22Rv1 (cell line): ENCODE measurements at regions not wholly inside any gene's neighbourhood (a gene's known extent, or its start where the extent isn't known, plus 50 kb on each side); places are given as distances from the start of the nearest gene placed in this dataset.

ENCODE experiments used
- ZFX ChIP-seq: fragments of 450-650 bp; IDR thresholded peaks from 2 replicates; pipeline ENCODE4 v1.6.1; 2017; ENCODE audit warnings: antibody characterized with exemption, borderline replicate concordance
- TF ChIP-seq, protein P1 (sequence below): fragments of 450-650 bp; IDR thresholded peaks from 2 replicates; pipeline ENCODE4 v1.5.1; 2017; ENCODE audit warnings: mild to moderate bottlenecking

- TF ChIP-seq, protein P1, sequence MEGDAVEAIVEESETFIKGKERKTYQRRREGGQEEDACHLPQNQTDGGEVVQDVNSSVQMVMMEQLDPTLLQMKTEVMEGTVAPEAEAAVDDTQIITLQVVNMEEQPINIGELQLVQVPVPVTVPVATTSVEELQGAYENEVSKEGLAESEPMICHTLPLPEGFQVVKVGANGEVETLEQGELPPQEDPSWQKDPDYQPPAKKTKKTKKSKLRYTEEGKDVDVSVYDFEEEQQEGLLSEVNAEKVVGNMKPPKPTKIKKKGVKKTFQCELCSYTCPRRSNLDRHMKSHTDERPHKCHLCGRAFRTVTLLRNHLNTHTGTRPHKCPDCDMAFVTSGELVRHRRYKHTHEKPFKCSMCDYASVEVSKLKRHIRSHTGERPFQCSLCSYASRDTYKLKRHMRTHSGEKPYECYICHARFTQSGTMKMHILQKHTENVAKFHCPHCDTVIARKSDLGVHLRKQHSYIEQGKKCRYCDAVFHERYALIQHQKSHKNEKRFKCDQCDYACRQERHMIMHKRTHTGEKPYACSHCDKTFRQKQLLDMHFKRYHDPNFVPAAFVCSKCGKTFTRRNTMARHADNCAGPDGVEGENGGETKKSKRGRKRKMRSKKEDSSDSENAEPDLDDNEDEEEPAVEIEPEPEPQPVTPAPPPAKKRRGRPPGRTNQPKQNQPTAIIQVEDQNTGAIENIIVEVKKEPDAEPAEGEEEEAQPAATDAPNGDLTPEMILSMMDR = no peak
- no peak for TF ChIP-seq ZFX
Measured at GRCh38 chr4:17093481-17093880, 195.0 kb upstream of the LDB2 start.
